ENCODE measurements at regions not wholly inside any gene's neighbourhood (a gene's known extent, or its start where the extent isn't known, plus 50 kb on each side); places are given as distances from the start of the nearest gene placed in this dataset.
"Not testable (repeated sequence)": the region's sequence is repeated elsewhere in the genome, so short reads cannot be mapped to it uniquely, and the experiment has no call there.

GRCh38 chr5:123706531-123706930, 194.6 kb downstream of the CSNK1G3 start:
- no peaks in the 10 kb centered on the region for H3K9me3 ChIP-seq (replicated peaks; ENCODE audit: low read length)
- H3K27me3 ChIP-seq (ENCODE audit: control insufficient read depth, insufficient read depth, low read length) = no peaks in the 10 kb centered on the region
- no peaks in the 10 kb centered on the region for H3K36me3 ChIP-seq (ENCODE audit: insufficient read depth, low read length)
- H3K4me3 ChIP-seq (ENCODE audit: low read length) = no peak overlapping the region
- H3K4me1 ChIP-seq (ENCODE audit: control insufficient read depth, insufficient read depth, low read length) = peaks cover 46% of the 10 kb centered on the region
- H3K4me2 ChIP-seq (ENCODE audit: low read length) = no peak overlapping the region
- H3K9ac ChIP-seq (ENCODE audit: low read depth, low read length) = peak overlapping the region; percentile 42

GRCh38 chr5:123705741-123706140, 193.8 kb downstream of the CSNK1G3 start:
- Histone ChIP-seq H3K4me1 (ENCODE audit: control insufficient read depth, insufficient read depth, low read length) (peaks cover 54% of the 10 kb centered on the region), H3K4me2 (ENCODE audit: low read length) (no peak overlapping the region), H3K4me3 (ENCODE audit: low read length) (no peak overlapping the region), H3K27me3 (ENCODE audit: control insufficient read depth, insufficient read depth, low read length) (no peaks in the 10 kb centered on the region), H3K36me3 (ENCODE audit: insufficient read depth, low read length) (no peaks in the 10 kb centered on the region), H3K9me3 (replicated peaks; ENCODE audit: low read length) (no peaks in the 10 kb centered on the region), H3K9ac (ENCODE audit: low read depth, low read length) (peak overlapping the region; percentile 42)

- Histone ChIP-seq H3K4me1 (ENCODE audit: control insufficient read depth, insufficient read depth, low read length) (peaks cover 48% of the 10 kb centered on the region), H3K36me3 (ENCODE audit: insufficient read depth, low read length) (no peaks in the 10 kb centered on the region), H3K9me3 (replicated peaks; ENCODE audit: low read length) (no peaks in the 10 kb centered on the region), H3K4me3 (ENCODE audit: low read length) (no peak overlapping the region), H3K9ac (ENCODE audit: low read depth, low read length) (peak overlapping the region; percentile 67), H3K4me2 (ENCODE audit: low read length) (peak overlapping the region; percentile 59), H3K27me3 (ENCODE audit: control insufficient read depth, insufficient read depth, low read length) (no peaks in the 10 kb centered on the region)
Measured at GRCh38 chr5:123701511-123702200, 189.7 kb downstream of the CSNK1G3 start.

- Histone ChIP-seq H3K4me3 (ENCODE audit: low read length) (no peak overlapping the region), H3K9ac (ENCODE audit: low read depth, low read length) (peak overlapping the region; percentile 67), H3K9me3 (replicated peaks; ENCODE audit: low read length) (no peaks in the 10 kb centered on the region), H3K4me1 (ENCODE audit: control insufficient read depth, insufficient read depth, low read length) (peaks cover 44% of the 10 kb centered on the region), H3K27me3 (ENCODE audit: control insufficient read depth, insufficient read depth, low read length) (no peaks in the 10 kb centered on the region), H3K36me3 (ENCODE audit: insufficient read depth, low read length) (no peaks in the 10 kb centered on the region), H3K4me2 (ENCODE audit: low read length) (peak overlapping the region; percentile 59)
Measured at GRCh38 chr5:123700624-123701287, 188.8 kb downstream of the CSNK1G3 start.

- Histone ChIP-seq H3K9me3 (replicated peaks; ENCODE audit: low read length) (no peaks in the 10 kb centered on the region), H3K9ac (ENCODE audit: low read depth, low read length) (peak overlapping the region; percentile 65), H3K4me3 (ENCODE audit: low read length) (no peak overlapping the region), H3K4me2 (ENCODE audit: low read length) (no peak overlapping the region), H3K27me3 (ENCODE audit: control insufficient read depth, insufficient read depth, low read length) (no peaks in the 10 kb centered on the region), H3K36me3 (ENCODE audit: insufficient read depth, low read length) (no peaks in the 10 kb centered on the region), H3K4me1 (ENCODE audit: control insufficient read depth, insufficient read depth, low read length) (peaks cover 38% of the 10 kb centered on the region)
Measured at GRCh38 chr5:123699571-123699970, 187.6 kb downstream of the CSNK1G3 start.

GRCh38 chr5:123698937-123699336, 187.0 kb downstream of the CSNK1G3 start:
- H3K9ac ChIP-seq (ENCODE audit: low read depth, low read length); H3K4me2 ChIP-seq (ENCODE audit: low read length); H3K9me3 ChIP-seq (replicated peaks; ENCODE audit: low read length); H3K27me3 ChIP-seq (ENCODE audit: control insufficient read depth, insufficient read depth, low read length); H3K36me3 ChIP-seq (ENCODE audit: insufficient read depth, low read length); H3K4me3 ChIP-seq (ENCODE audit: low read length): not testable (repeated sequence)
- peaks cover 38% of the 10 kb centered on the region for H3K4me1 ChIP-seq (ENCODE audit: control insufficient read depth, insufficient read depth, low read length)

- peaks cover 38% of the 10 kb centered on the region for H3K4me1 ChIP-seq (ENCODE audit: control insufficient read depth, insufficient read depth, low read length)
- peak overlapping the region; percentile 3 for H3K4me3 ChIP-seq (ENCODE audit: low read length)
- peak overlapping the region; percentile 42 for H3K4me2 ChIP-seq (ENCODE audit: low read length)
- no peaks in the 10 kb centered on the region for H3K36me3 ChIP-seq (ENCODE audit: insufficient read depth, low read length)
- no peaks in the 10 kb centered on the region for H3K9me3 ChIP-seq (replicated peaks; ENCODE audit: low read length)
- peak overlapping the region; percentile 11 for H3K9ac ChIP-seq (ENCODE audit: low read depth, low read length)
- no peaks in the 10 kb centered on the region for H3K27me3 ChIP-seq (ENCODE audit: control insufficient read depth, insufficient read depth, low read length)
Measured at GRCh38 chr5:123696921-123697341, 185.0 kb downstream of the CSNK1G3 start.

- Histone ChIP-seq H3K9me3 (replicated peaks; ENCODE audit: low read length) (no peaks in the 10 kb centered on the region), H3K36me3 (ENCODE audit: insufficient read depth, low read length) (no peaks in the 10 kb centered on the region), H3K27me3 (ENCODE audit: control insufficient read depth, insufficient read depth, low read length) (no peaks in the 10 kb centered on the region), H3K4me1 (ENCODE audit: control insufficient read depth, insufficient read depth, low read length) (peaks cover 3% of the 10 kb centered on the region), H3K4me3 (ENCODE audit: low read length) (no peak overlapping the region), H3K9ac (ENCODE audit: low read depth, low read length) (no peak overlapping the region), H3K4me2 (ENCODE audit: low read length) (no peak overlapping the region)
Measured at GRCh38 chr5:123690821-123691220, 178.8 kb downstream of the CSNK1G3 start.

GRCh38 chr5:123681061-123681460, 169.1 kb downstream of the CSNK1G3 start:
- Histone ChIP-seq H3K9me3 (replicated peaks; ENCODE audit: low read length) (no peaks in the 10 kb centered on the region), H3K36me3 (ENCODE audit: insufficient read depth, low read length) (no peaks in the 10 kb centered on the region), H3K9ac (ENCODE audit: low read depth, low read length) (no peak overlapping the region), H3K4me1 (ENCODE audit: control insufficient read depth, insufficient read depth, low read length) (no peaks in the 10 kb centered on the region), H3K4me3 (ENCODE audit: low read length) (no peak overlapping the region), H3K4me2 (ENCODE audit: low read length) (no peak overlapping the region), H3K27me3 (ENCODE audit: control insufficient read depth, insufficient read depth, low read length) (no peaks in the 10 kb centered on the region)

GRCh38 chr5:123673107-123673506, 161.1 kb downstream of the CSNK1G3 start:
- no peaks in the 10 kb centered on the region for H3K27me3 ChIP-seq (ENCODE audit: control insufficient read depth, insufficient read depth, low read length)
- H3K9ac ChIP-seq (ENCODE audit: low read depth, low read length) = no peak overlapping the region
- no peaks in the 10 kb centered on the region for H3K9me3 ChIP-seq (replicated peaks; ENCODE audit: low read length)
- no peak overlapping the region for H3K4me2 ChIP-seq (ENCODE audit: low read length)
- H3K36me3 ChIP-seq (ENCODE audit: insufficient read depth, low read length) = no peaks in the 10 kb centered on the region
- H3K4me3 ChIP-seq (ENCODE audit: low read length) = no peak overlapping the region
- peaks cover 6% of the 10 kb centered on the region for H3K4me1 ChIP-seq (ENCODE audit: control insufficient read depth, insufficient read depth, low read length)

GRCh38 chr5:123671711-123672456, 159.9 kb downstream of the CSNK1G3 start:
- H3K4me3 ChIP-seq (ENCODE audit: low read length) = no peak overlapping the region
- no peaks in the 10 kb centered on the region for H3K9me3 ChIP-seq (replicated peaks; ENCODE audit: low read length)
- H3K27me3 ChIP-seq (ENCODE audit: control insufficient read depth, insufficient read depth, low read length) = no peaks in the 10 kb centered on the region
- H3K36me3 ChIP-seq (ENCODE audit: insufficient read depth, low read length) = no peaks in the 10 kb centered on the region
- H3K4me2 ChIP-seq (ENCODE audit: low read length) = no peak overlapping the region
- H3K9ac ChIP-seq (ENCODE audit: low read depth, low read length) = no peak overlapping the region
- peaks cover 6% of the 10 kb centered on the region for H3K4me1 ChIP-seq (ENCODE audit: control insufficient read depth, insufficient read depth, low read length)

All from skeletal muscle satellite cell (primary cell).